Fibroblast of lung (primary cell): ENCODE measurements at regions not wholly inside any gene's neighbourhood (a gene's known extent, or its start where the extent isn't known, plus 50 kb on each side); places are given as distances from the start of the nearest gene placed in this dataset.

Source experiments
- DNase-seq, 2 donors: peaks; one replicate each; pipeline versions ENCODE4 v3.0.0 to v3.0.0-alpha.2; 2010; ENCODE audit warnings: low read depth in 2 of 2
- H2AFZ ChIP-seq: 2 replicates; pipeline ENCODE4 v1.5.1; 2012; ENCODE audit warnings: low read length, control low read depth, inconsistent platforms
- H3K27ac ChIP-seq: 2 replicates; pipeline ENCODE4 v1.5.1; 2011; ENCODE audit warnings: low read length, control low read depth; ENCODE audit not compliant: insufficient read depth
- H3K27me3 ChIP-seq: 2 replicates; pipeline ENCODE4 v1.5.1; 2011; ENCODE audit warnings: mild to moderate bottlenecking, low read length; ENCODE audit not compliant: control insufficient read depth, insufficient read depth
- H3K36me3 ChIP-seq: 2 replicates; pipeline ENCODE4 v1.5.1; 2011; ENCODE audit warnings: low read length; ENCODE audit not compliant: control insufficient read depth, insufficient read depth
- H3K4me1 ChIP-seq: 2 replicates; pipeline ENCODE4 v1.5.1; 2011; ENCODE audit warnings: low read length; ENCODE audit not compliant: control insufficient read depth, insufficient read depth; ENCODE audit errors: extremely low read depth
- H3K4me2 ChIP-seq: 2 replicates; pipeline ENCODE4 v1.5.1; 2011; ENCODE audit warnings: low read length, control low read depth; ENCODE audit not compliant: insufficient read depth; ENCODE audit errors: extremely low read depth
- H3K4me3 ChIP-seq, 4 experiments: fragments of 200-600 bp in 1 of 4; sonication (generic) in 1 of 4; replicated peaks in 1 of 4; 2 replicates each; pipeline ENCODE4 v1.5.1; 2011 to 2016; ENCODE audit warnings: low read length in 4 of 4, low read depth in 3 of 4, mild to moderate bottlenecking in 3 of 4, control low read depth in 2 of 4, inconsistent platforms in 1 of 4, mixed read lengths in 1 of 4; ENCODE audit not compliant: insufficient read depth in 1 of 4; ENCODE audit errors: control extremely low read depth in 1 of 4
- H3K79me2 ChIP-seq: 2 replicates; pipeline ENCODE4 v1.5.1; 2012; ENCODE audit warnings: mild to moderate bottlenecking, low read length, inconsistent platforms; ENCODE audit not compliant: control insufficient read depth, insufficient read depth
- H3K9ac ChIP-seq: 2 replicates; pipeline ENCODE4 v1.5.1; 2011; ENCODE audit warnings: mild to moderate bottlenecking, low read length, control low read depth; ENCODE audit not compliant: insufficient read depth
- H3K9me3 ChIP-seq: 2 replicates; pipeline ENCODE4 v1.5.1; 2012; ENCODE audit warnings: low read depth, low read length; ENCODE audit not compliant: control insufficient read depth, insufficient read depth
- H4K20me1 ChIP-seq: 2 replicates; pipeline ENCODE4 v1.5.1; 2011; ENCODE audit warnings: low read length; ENCODE audit not compliant: control insufficient read depth, insufficient read depth; ENCODE audit errors: extremely low read depth
- EZH2 ChIP-seq: IDR thresholded peaks from 2 replicates; pipeline ENCODE4 v1.5.1; 2012; ENCODE audit warnings: low read length, control low read depth, mild to moderate bottlenecking; ENCODE audit errors: missing control alignments
- TF ChIP-seq, protein P1 (sequence below), 2 donors: IDR thresholded peaks in 1 of 2; conservative IDR thresholded peaks in 1 of 2; 1 replicate in 1 of 2; 2 replicates in 1 of 2; pipeline ENCODE4 v1.5.1; 2011 to 2012; ENCODE audit warnings: low read length in 2 of 2, control low read depth in 1 of 2, inconsistent platforms in 1 of 2, low read depth in 1 of 2, mild to moderate bottlenecking in 1 of 2

DNA sequence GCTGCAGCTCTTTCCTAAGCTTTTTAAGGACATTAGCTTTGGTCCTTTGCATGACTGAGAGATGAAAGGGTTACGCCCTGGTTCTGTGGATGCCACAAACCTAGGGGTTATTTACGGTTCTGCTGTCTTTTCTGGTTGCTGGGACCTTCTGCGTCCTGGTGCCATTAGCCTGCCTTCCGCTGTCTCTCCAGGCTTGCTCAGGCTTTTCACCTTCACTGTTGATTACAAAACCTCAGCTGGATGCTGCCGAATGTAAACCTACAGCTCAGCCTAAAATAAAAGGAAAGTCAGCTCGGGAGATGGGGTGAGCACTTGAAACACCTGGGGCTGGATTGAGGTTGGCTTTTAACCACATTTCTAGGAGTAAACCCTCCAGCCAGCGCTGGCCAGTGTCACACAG is 130.9 kb upstream of the ARHGAP28 start:
- TF ChIP-seq EZH2 = no peak
- TF ChIP-seq, protein P1, sequence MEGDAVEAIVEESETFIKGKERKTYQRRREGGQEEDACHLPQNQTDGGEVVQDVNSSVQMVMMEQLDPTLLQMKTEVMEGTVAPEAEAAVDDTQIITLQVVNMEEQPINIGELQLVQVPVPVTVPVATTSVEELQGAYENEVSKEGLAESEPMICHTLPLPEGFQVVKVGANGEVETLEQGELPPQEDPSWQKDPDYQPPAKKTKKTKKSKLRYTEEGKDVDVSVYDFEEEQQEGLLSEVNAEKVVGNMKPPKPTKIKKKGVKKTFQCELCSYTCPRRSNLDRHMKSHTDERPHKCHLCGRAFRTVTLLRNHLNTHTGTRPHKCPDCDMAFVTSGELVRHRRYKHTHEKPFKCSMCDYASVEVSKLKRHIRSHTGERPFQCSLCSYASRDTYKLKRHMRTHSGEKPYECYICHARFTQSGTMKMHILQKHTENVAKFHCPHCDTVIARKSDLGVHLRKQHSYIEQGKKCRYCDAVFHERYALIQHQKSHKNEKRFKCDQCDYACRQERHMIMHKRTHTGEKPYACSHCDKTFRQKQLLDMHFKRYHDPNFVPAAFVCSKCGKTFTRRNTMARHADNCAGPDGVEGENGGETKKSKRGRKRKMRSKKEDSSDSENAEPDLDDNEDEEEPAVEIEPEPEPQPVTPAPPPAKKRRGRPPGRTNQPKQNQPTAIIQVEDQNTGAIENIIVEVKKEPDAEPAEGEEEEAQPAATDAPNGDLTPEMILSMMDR (conservative IDR thresholded peaks at IDR 0.05 in 1 of 2, IDR thresholded peaks at IDR 0.05 in 1 of 2; ENCODE audit: low read depth in 1 of 2, low read length in 2 of 2) = no peak
- no peaks in the 10 kb centered on the region for H3K79me2 ChIP-seq

DNA sequence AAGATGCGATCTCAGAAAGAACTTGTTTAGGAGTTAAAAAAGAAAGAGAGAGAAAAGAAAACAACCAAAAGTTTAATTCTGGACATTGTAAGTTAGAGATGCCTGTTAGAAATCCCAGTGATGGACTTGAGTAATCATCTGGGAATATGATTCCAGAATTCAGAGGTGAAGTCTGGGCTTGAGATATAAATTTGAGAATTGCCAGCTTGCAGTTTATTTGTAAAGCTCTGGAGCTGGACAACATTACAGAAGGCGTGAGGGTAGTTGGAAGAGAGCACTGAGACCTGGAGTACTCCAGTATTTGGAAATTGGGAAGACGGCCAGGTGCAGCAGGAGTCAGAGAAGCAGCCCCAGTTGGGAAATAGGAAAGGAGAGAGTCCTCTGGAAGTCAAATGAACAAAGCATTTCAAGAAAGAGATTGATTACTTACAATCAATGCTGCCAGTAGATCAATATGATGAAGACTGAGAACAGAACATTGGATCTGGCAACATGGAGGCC is 128.8 kb upstream of the ARHGAP28 start:
- TF ChIP-seq, protein P1 (conservative IDR thresholded peaks at IDR 0.05 in 1 of 2, IDR thresholded peaks at IDR 0.05 in 1 of 2; ENCODE audit: low read depth in 1 of 2, low read length in 2 of 2) = no peak
- TF ChIP-seq EZH2 = no peak
- Histone ChIP-seq H2AFZ (no peak overlapping the region), H3K9ac (no peak overlapping the region), H3K79me2 (no peaks in the 10 kb centered on the region), H3K36me3 (no peaks in the 10 kb centered on the region), H3K4me1 (no peaks in the 10 kb centered on the region), H3K27me3 (no peaks in the 10 kb centered on the region), H4K20me1 (no peaks in the 10 kb centered on the region), H3K9me3 (no peaks in the 10 kb centered on the region), H3K27ac (no peak overlapping the region), H3K4me3 (no peak overlapping the region), H3K4me2 (no peak overlapping the region)
- DNase-seq = no peak

More for the DNA sequence above, 130.9 kb upstream of the ARHGAP28 start:
- no peaks in the 10 kb centered on the region for H3K36me3 ChIP-seq
- no peaks in the 10 kb centered on the region for H3K9me3 ChIP-seq
- H3K27me3 ChIP-seq = no peaks in the 10 kb centered on the region
- H3K4me2 ChIP-seq = no peak overlapping the region
- DNase-seq = no peak
- H3K4me1 ChIP-seq = no peaks in the 10 kb centered on the region
- H3K9ac ChIP-seq = no peak overlapping the region
- no peaks in the 10 kb centered on the region for H4K20me1 ChIP-seq
- H3K27ac ChIP-seq = no peak overlapping the region
- no peak overlapping the region for H2AFZ ChIP-seq
- H3K4me3 ChIP-seq = no peak overlapping the region

DNA sequence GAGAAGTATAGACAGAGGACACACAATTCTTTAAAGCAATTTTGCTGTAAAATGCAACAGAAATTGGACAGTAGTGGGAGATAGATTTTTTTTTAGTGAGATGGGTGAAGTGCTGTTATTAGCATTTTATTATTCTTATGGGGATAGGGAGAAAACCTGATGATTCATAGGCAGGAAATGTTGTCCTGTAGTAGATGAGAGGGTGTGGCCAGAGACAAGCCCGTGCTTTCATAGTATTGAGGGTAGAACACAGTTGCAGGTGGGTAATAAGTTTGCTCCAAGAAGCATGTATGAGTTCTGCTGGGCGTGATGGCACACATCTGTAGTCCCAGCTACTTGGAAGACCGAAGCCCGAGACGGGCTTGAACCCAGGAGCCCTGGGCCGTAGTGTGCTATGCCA is 128.3 kb upstream of the ARHGAP28 start:
- DNase-seq = no peak
- Histone ChIP-seq H3K4me2 (no peak overlapping the region), H3K9ac (no peak overlapping the region), H2AFZ (no peak overlapping the region), H3K27me3 (no peaks in the 10 kb centered on the region), H3K4me1 (no peaks in the 10 kb centered on the region), H3K79me2 (no peaks in the 10 kb centered on the region), H4K20me1 (no peaks in the 10 kb centered on the region), H3K4me3 (no peak overlapping the region), H3K9me3 (no peaks in the 10 kb centered on the region), H3K27ac (no peak overlapping the region), H3K36me3 (no peaks in the 10 kb centered on the region)
- no peak for TF ChIP-seq EZH2
- TF ChIP-seq, protein P1 (conservative IDR thresholded peaks at IDR 0.05 in 1 of 2, IDR thresholded peaks at IDR 0.05 in 1 of 2; ENCODE audit: low read depth in 1 of 2, low read length in 2 of 2) = no peak
